ENCODE measurements at regions not wholly inside any gene's neighbourhood (a gene's known extent, or its start where the extent isn't known, plus 50 kb on each side); places are given as distances from the start of the nearest gene placed in this dataset.
A peak's percentile ranks its signal among the peaks of the same experiment; 100 is the strongest.

- no peak for TF ChIP-seq CTCF (IDR thresholded peaks at IDR 0.05; ENCODE audit: extremely low read depth, low read depth, low read length)
Measured at GRCh38 chr6:19979986-19980385, 142.8 kb downstream of the ID4 start.

GRCh38 chr6:19983374-19983773 lies 146.2 kb downstream of the ID4 start:
- Histone ChIP-seq H3K4me2 (ENCODE audit: insufficient read depth, low read length) (no peak overlapping the region), H3K4me1 (ENCODE audit: insufficient read depth, low read length) (no peaks in the 10 kb centered on the region), H3K36me3 (ENCODE audit: insufficient read depth, low read length) (no peaks in the 10 kb centered on the region), H3K79me2 (ENCODE audit: insufficient read depth, low read length) (no peaks in the 10 kb centered on the region), H4K20me1 (ENCODE audit: insufficient read depth, low read length) (no peaks in the 10 kb centered on the region), H3K9me3 (ENCODE audit: low read depth, low read length) (no peaks in the 10 kb centered on the region), H3K4me3 (ENCODE audit: insufficient read depth, low read length) (no peak overlapping the region), H3K27ac (ENCODE audit: low read depth, low read length) (no peak overlapping the region), H2AFZ (ENCODE audit: low read length) (no peak overlapping the region), H3K27me3 (ENCODE audit: insufficient read depth, low read length) (no peaks in the 10 kb centered on the region)
- no peak for TF ChIP-seq CTCF (IDR thresholded peaks at IDR 0.05; ENCODE audit: extremely low read depth, low read depth, low read length)
- no peak for DNase-seq (ENCODE audit: insufficient read length, low spot score, missing footprints)

More at GRCh38 chr6:19979986-19980385, 142.8 kb downstream of the ID4 start:
- no peak for DNase-seq (ENCODE audit: insufficient read length, low spot score, missing footprints)
- Histone ChIP-seq H3K4me3 (ENCODE audit: insufficient read depth, low read length) (no peak overlapping the region), H3K9me3 (ENCODE audit: low read depth, low read length) (no peaks in the 10 kb centered on the region), H3K4me1 (ENCODE audit: insufficient read depth, low read length) (no peaks in the 10 kb centered on the region), H3K27me3 (ENCODE audit: insufficient read depth, low read length) (no peaks in the 10 kb centered on the region), H3K27ac (ENCODE audit: low read depth, low read length) (no peak overlapping the region), H3K36me3 (ENCODE audit: insufficient read depth, low read length) (no peaks in the 10 kb centered on the region), H3K4me2 (ENCODE audit: insufficient read depth, low read length) (no peak overlapping the region), H4K20me1 (ENCODE audit: insufficient read depth, low read length) (no peaks in the 10 kb centered on the region), H3K79me2 (ENCODE audit: insufficient read depth, low read length) (no peaks in the 10 kb centered on the region), H2AFZ (ENCODE audit: low read length) (no peak overlapping the region)

- no peak for TF ChIP-seq CTCF (IDR thresholded peaks at IDR 0.05; ENCODE audit: extremely low read depth, low read depth, low read length)
- H3K27ac ChIP-seq (ENCODE audit: low read depth, low read length) = no peak overlapping the region
- peak; percentile 67 for DNase-seq (ENCODE audit: insufficient read length, low spot score, missing footprints)
Measured at GRCh38 chr6:19986691-19987438, 149.7 kb downstream of the ID4 start.

GRCh38 chr6:19988555-19988954 lies 151.4 kb downstream of the ID4 start:
- Histone ChIP-seq H3K27ac (ENCODE audit: low read depth, low read length) (no peak overlapping the region), H3K27me3 (ENCODE audit: insufficient read depth, low read length) (no peaks in the 10 kb centered on the region), H2AFZ (ENCODE audit: low read length) (no peak overlapping the region), H3K4me3 (ENCODE audit: insufficient read depth, low read length) (no peak overlapping the region), H3K4me2 (ENCODE audit: insufficient read depth, low read length) (no peak overlapping the region), H4K20me1 (ENCODE audit: insufficient read depth, low read length) (no peaks in the 10 kb centered on the region), H3K4me1 (ENCODE audit: insufficient read depth, low read length) (no peaks in the 10 kb centered on the region), H3K79me2 (ENCODE audit: insufficient read depth, low read length) (no peaks in the 10 kb centered on the region), H3K9me3 (ENCODE audit: low read depth, low read length) (no peaks in the 10 kb centered on the region), H3K36me3 (ENCODE audit: insufficient read depth, low read length) (no peaks in the 10 kb centered on the region)
- no peak for DNase-seq (ENCODE audit: insufficient read length, low spot score, missing footprints)
- TF ChIP-seq CTCF (IDR thresholded peaks at IDR 0.05; ENCODE audit: extremely low read depth, low read depth, low read length) = no peak

More at GRCh38 chr6:19986691-19987438, 149.7 kb downstream of the ID4 start:
- no peaks in the 10 kb centered on the region for H3K79me2 ChIP-seq (ENCODE audit: insufficient read depth, low read length)
- H3K9me3 ChIP-seq (ENCODE audit: low read depth, low read length) = no peaks in the 10 kb centered on the region
- H2AFZ ChIP-seq (ENCODE audit: low read length) = no peak overlapping the region
- no peaks in the 10 kb centered on the region for H3K36me3 ChIP-seq (ENCODE audit: insufficient read depth, low read length)
- H3K27me3 ChIP-seq (ENCODE audit: insufficient read depth, low read length) = no peaks in the 10 kb centered on the region
- no peaks in the 10 kb centered on the region for H4K20me1 ChIP-seq (ENCODE audit: insufficient read depth, low read length)
- no peak overlapping the region for H3K4me2 ChIP-seq (ENCODE audit: insufficient read depth, low read length)
- H3K4me3 ChIP-seq (ENCODE audit: insufficient read depth, low read length) = no peak overlapping the region
- no peaks in the 10 kb centered on the region for H3K4me1 ChIP-seq (ENCODE audit: insufficient read depth, low read length)

Measured in osteoblast (primary cell).